ENCODE measurements at regions not wholly inside any gene's neighbourhood (a gene's known extent, or its start where the extent isn't known, plus 50 kb on each side); places are given as distances from the start of the nearest gene placed in this dataset.

GRCh38 chrY:7529396-7529795 is 617.8 kb upstream of the AMELY start:
- TF ChIP-seq CTCF (IDR thresholded peaks at IDR 0.05): no peak
- no peak for TF ChIP-seq POLR2A (IDR thresholded peaks at IDR 0.05)
- no peak for TF ChIP-seq EP300 (IDR thresholded peaks at IDR 0.05)

All from ovary (tissue), 3 donors.